ENCODE measurements at regions not wholly inside any gene's neighbourhood (a gene's known extent, or its start where the extent isn't known, plus 50 kb on each side); places are given as distances from the start of the nearest gene placed in this dataset.

- TF ChIP-seq, protein P1, sequence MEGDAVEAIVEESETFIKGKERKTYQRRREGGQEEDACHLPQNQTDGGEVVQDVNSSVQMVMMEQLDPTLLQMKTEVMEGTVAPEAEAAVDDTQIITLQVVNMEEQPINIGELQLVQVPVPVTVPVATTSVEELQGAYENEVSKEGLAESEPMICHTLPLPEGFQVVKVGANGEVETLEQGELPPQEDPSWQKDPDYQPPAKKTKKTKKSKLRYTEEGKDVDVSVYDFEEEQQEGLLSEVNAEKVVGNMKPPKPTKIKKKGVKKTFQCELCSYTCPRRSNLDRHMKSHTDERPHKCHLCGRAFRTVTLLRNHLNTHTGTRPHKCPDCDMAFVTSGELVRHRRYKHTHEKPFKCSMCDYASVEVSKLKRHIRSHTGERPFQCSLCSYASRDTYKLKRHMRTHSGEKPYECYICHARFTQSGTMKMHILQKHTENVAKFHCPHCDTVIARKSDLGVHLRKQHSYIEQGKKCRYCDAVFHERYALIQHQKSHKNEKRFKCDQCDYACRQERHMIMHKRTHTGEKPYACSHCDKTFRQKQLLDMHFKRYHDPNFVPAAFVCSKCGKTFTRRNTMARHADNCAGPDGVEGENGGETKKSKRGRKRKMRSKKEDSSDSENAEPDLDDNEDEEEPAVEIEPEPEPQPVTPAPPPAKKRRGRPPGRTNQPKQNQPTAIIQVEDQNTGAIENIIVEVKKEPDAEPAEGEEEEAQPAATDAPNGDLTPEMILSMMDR (IDR thresholded peaks at IDR 0.05) = no peak
- TF ChIP-seq POLR2A (IDR thresholded peaks at IDR 0.05) = no peak
- DNase-seq (no peak), ATAC-seq (no peak)
- WGBS (ENCODE audit: insufficient coverage, low coverage, low lambda C conversion rate, missing lambda C conversion rate) = 60% methylated on average over 3 of the region's 20 CpGs
- H3K27ac ChIP-seq = no peak overlapping the region
- H3K4me3 ChIP-seq = no peak overlapping the region
- intact Hi-C loops (cut with DNase I) = no loop called here
- H3K9me3 ChIP-seq = no peaks in the 10 kb centered on the region
- no peaks in the 10 kb centered on the region for H3K36me3 ChIP-seq
- no peaks in the 10 kb centered on the region for H3K4me1 ChIP-seq
- no peaks in the 10 kb centered on the region for H3K27me3 ChIP-seq
Measured at GRCh38 chr2:129708221-129708967, 271.1 kb upstream of the RAB6C start.

DNA sequence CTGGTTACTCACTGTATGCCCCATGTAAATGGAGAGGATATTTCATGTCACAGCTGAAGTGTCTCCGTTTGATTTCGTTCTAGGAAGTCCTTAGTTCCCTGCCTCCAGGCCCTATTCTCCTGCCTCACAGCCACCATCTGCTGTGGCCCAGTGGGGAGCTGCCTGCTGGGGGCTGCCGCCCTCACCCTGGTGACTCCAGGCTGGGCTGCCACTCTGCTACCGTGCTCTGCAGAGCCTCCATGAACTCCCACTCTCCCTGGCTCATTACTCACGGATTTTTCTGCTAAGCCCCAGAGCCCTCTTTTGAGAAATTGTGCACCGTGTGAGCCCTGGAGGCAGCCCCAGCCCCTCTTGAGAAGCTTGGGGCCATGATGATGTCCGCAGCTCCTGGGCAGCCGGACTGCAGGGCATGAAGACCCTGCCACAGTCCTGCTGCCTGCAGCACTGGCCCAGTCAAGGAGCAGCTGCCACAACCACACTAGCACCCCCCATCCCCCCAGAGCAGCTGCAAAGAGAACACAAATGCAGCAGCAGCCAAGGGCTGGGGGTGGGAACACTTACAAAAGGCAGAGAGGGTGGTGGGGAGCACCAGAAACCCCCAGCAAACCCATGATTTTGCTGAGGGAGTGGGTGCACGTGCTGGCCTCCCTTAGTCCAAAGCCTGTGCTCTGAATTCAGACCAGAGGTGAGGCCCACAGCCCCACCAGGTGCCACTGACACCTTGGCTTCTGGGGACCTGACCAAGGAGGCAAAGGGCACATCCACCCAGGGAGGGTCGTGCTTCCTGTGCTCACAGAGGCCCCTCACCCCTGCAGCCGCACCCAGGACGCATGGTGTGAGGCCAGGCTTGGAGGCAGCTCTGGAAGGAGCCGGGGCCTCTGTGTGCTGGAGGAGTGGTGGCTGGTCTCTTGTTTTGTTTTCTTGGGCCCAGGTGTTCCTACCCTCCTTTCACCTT is 270.2 kb upstream of the RAB6C start:
- intact Hi-C loops (cut with DNase I) = no loop called here
- WGBS (ENCODE audit: insufficient coverage, low coverage, low lambda C conversion rate, missing lambda C conversion rate) = 61% methylated on average over 7 of the region's 13 CpGs
- H3K27me3 ChIP-seq = no peaks in the 10 kb centered on the region

GRCh38 chr2:129709956-129710598 is 269.4 kb upstream of the RAB6C start:
- DNase-seq (no peak), ATAC-seq (no peak)
- no peak for TF ChIP-seq POLR2A (IDR thresholded peaks at IDR 0.05)
- TF ChIP-seq, protein P1 (IDR thresholded peaks at IDR 0.05) = no peak
- Histone ChIP-seq H3K27ac (no peak overlapping the region), H3K4me1 (no peaks in the 10 kb centered on the region), H3K9me3 (no peaks in the 10 kb centered on the region), H3K36me3 (no peaks in the 10 kb centered on the region), H3K27me3 (no peaks in the 10 kb centered on the region), H3K4me3 (no peak overlapping the region)
- WGBS (ENCODE audit: insufficient coverage, low coverage, low lambda C conversion rate, missing lambda C conversion rate) = 55% methylated on average over 12 of the region's 16 CpGs
- intact Hi-C loops (cut with DNase I) = no loop called here

More for the DNA sequence above, 270.2 kb upstream of the RAB6C start:
- H3K4me1 ChIP-seq = no peaks in the 10 kb centered on the region
- ATAC-seq (no peak), DNase-seq (no peak)
- H3K27ac ChIP-seq = no peak overlapping the region
- no peaks in the 10 kb centered on the region for H3K36me3 ChIP-seq
- H3K9me3 ChIP-seq = no peaks in the 10 kb centered on the region
- H3K4me3 ChIP-seq = no peak overlapping the region
- TF ChIP-seq, protein P1 (IDR thresholded peaks at IDR 0.05) = no peak

- no peak overlapping the region for H3K4me3 ChIP-seq
- DNase-seq (no peak), ATAC-seq (no peak)
- WGBS (ENCODE audit: insufficient coverage, low coverage, low lambda C conversion rate, missing lambda C conversion rate) = 82% methylated on average over 14 of the region's 32 CpGs
- H3K4me1 ChIP-seq = no peaks in the 10 kb centered on the region
- intact Hi-C loops (cut with DNase I) = no loop called here
- no peaks in the 10 kb centered on the region for H3K27me3 ChIP-seq
- no peak overlapping the region for H3K27ac ChIP-seq
- TF ChIP-seq, protein P1 (IDR thresholded peaks at IDR 0.05) = no peak
- TF ChIP-seq POLR2A (IDR thresholded peaks at IDR 0.05) = no peak
- H3K36me3 ChIP-seq = no peaks in the 10 kb centered on the region
- H3K9me3 ChIP-seq = no peaks in the 10 kb centered on the region
Measured at GRCh38 chr2:129710670-129711495, 268.6 kb upstream of the RAB6C start.

Measured in right lobe of liver (tissue), 6 donors.